ENCODE measurements at regions not wholly inside any gene's neighbourhood (a gene's known extent, or its start where the extent isn't known, plus 50 kb on each side); places are given as distances from the start of the nearest gene placed in this dataset.

DNA sequence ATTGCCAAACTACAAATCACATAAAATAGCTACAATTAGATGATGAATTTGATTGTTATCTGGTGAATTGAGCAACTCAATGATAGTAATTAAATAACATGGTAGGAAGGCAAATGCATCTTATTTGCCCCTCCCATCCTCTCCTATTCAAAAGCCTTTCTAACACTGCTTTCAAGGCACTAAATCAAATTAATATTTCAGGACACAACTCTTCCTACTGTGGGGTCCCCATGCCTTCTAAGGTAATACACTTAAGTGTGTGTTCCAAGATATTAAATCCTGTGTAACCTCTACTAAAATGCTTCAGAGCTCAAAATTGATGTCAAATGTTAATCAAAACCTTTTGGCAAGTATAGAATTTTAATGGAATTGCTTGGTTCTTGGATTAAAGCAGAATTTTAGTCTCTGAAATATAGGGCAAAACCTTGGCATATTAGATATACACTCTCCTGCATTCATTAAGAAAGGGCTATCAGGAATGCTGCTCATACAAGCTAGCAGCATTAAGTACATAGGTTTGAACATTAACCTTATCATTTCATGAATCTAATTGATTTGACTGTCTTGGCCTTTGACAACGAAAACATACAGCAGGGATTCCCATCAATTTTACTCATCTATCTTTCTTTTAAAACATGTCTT lies 371.8 kb upstream of the GALNTL6 start:
- Histone ChIP-seq H3F3A (replicated peaks; ENCODE audit: low read depth) (no peaks in the 10 kb centered on the region), H3K4me2 (no peak overlapping the region), H3K9me2 (ENCODE audit: insufficient read depth) (no peaks in the 10 kb centered on the region), H3K27ac (ENCODE audit: low read depth) (no peak overlapping the region), H4K20me1 (replicated peaks; ENCODE audit: insufficient read depth) (no peaks in the 10 kb centered on the region), H3K4me3 (no peak overlapping the region), H3K36me3 (ENCODE audit: insufficient read depth) (no peaks in the 10 kb centered on the region), H3K27me3 (ENCODE audit: insufficient read depth) (no peaks in the 10 kb centered on the region), H2AFZ (no peak overlapping the region), H3K79me2 (replicated peaks; ENCODE audit: insufficient read depth) (no peaks in the 10 kb centered on the region), H3K4me1 (ENCODE audit: insufficient read depth) (no peaks in the 10 kb centered on the region)
- Mint-ChIP-seq H3K9me3 (no peaks in the 10 kb centered on the region), H3K4me3 (no peak overlapping the region), H3K27me3 (ENCODE audit: insufficient read depth, low read depth, poor library complexity) (no peaks in the 10 kb centered on the region), H3K4me1 (no peaks in the 10 kb centered on the region), H3K36me3 (ENCODE audit: low read depth) (no peaks in the 10 kb centered on the region), H3K27ac (no peak overlapping the region)
- TF ChIP-seq NANOG (IDR thresholded peaks at IDR 0.05; ENCODE audit: borderline replicate concordance) (no peak), ZNF114 (CRISPR knock-in tag; IDR thresholded peaks at IDR 0.05) (no peak), EZH2 (IDR thresholded peaks at IDR 0.05; ENCODE audit: low read depth, unreplicated experiment) (no peak), ZNF331 (CRISPR knock-in tag; IDR thresholded peaks at IDR 0.05; ENCODE audit: low read depth) (no peak), JUNB (IDR thresholded peaks at IDR 0.05; ENCODE audit: unreplicated experiment) (no peak), CREB1 (CRISPR knock-in tag; IDR thresholded peaks at IDR 0.05; ENCODE audit: low read depth) (no peak), EZH2phosphoT487 (IDR thresholded peaks at IDR 0.05; ENCODE audit: unreplicated experiment) (no peak), POLR2AphosphoS5 (IDR thresholded peaks at IDR 0.05; ENCODE audit: low read depth) (no peak)
- TF ChIP-seq, protein P1, sequence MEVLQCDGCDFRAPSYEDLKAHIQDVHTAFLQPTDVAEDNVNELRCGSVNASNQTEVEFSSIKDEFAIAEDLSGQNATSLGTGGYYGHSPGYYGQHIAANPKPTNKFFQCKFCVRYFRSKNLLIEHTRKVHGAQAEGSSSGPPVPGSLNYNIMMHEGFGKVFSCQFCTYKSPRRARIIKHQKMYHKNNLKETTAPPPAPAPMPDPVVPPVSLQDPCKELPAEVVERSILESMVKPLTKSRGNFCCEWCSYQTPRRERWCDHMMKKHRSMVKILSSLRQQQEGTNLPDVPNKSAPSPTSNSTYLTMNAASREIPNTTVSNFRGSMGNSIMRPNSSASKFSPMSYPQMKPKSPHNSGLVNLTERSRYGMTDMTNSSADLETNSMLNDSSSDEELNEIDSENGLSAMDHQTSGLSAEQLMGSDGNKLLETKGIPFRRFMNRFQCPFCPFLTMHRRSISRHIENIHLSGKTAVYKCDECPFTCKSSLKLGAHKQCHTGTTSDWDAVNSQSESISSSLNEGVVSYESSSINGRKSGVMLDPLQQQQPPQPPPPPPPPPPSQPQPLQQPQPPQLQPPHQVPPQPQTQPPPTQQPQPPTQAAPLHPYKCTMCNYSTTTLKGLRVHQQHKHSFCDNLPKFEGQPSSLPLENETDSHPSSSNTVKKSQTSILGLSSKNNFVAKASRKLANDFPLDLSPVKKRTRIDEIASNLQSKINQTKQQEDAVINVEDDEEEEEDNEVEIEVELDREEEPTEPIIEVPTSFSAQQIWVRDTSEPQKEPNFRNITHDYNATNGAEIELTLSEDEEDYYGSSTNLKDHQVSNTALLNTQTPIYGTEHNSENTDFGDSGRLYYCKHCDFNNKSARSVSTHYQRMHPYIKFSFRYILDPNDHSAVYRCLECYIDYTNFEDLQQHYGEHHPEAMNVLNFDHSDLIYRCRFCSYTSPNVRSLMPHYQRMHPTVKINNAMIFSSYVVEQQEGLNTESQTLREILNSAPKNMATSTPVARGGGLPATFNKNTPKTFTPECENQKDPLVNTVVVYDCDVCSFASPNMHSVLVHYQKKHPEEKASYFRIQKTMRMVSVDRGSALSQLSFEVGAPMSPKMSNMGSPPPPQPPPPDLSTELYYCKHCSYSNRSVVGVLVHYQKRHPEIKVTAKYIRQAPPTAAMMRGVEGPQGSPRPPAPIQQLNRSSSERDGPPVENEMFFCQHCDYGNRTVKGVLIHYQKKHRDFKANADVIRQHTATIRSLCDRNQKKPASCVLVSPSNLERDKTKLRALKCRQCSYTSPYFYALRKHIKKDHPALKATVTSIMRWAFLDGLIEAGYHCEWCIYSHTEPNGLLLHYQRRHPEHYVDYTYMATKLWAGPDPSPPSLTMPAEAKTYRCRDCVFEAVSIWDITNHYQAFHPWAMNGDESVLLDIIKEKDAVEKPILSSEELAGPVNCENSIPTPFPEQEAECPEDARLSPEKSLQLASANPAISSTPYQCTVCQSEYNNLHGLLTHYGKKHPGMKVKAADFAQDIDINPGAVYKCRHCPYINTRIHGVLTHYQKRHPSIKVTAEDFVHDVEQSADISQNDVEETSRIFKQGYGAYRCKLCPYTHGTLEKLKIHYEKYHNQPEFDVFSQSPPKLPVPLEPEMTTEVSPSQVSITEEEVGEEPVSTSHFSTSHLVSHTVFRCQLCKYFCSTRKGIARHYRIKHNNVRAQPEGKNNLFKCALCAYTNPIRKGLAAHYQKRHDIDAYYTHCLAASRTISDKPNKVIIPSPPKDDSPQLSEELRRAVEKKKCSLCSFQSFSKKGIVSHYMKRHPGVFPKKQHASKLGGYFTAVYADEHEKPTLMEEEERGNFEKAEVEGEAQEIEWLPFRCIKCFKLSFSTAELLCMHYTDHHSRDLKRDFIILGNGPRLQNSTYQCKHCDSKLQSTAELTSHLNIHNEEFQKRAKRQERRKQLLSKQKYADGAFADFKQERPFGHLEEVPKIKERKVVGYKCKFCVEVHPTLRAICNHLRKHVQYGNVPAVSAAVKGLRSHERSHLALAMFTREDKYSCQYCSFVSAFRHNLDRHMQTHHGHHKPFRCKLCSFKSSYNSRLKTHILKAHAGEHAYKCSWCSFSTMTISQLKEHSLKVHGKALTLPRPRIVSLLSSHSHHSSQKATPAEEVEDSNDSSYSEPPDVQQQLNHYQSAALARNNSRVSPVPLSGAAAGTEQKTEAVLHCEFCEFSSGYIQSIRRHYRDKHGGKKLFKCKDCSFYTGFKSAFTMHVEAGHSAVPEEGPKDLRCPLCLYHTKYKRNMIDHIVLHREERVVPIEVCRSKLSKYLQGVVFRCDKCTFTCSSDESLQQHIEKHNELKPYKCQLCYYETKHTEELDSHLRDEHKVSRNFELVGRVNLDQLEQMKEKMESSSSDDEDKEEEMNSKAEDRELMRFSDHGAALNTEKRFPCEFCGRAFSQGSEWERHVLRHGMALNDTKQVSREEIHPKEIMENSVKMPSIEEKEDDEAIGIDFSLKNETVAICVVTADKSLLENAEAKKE (CRISPR knock-in tag; IDR thresholded peaks at IDR 0.05): no peak
- TF ChIP-seq, protein P2, sequence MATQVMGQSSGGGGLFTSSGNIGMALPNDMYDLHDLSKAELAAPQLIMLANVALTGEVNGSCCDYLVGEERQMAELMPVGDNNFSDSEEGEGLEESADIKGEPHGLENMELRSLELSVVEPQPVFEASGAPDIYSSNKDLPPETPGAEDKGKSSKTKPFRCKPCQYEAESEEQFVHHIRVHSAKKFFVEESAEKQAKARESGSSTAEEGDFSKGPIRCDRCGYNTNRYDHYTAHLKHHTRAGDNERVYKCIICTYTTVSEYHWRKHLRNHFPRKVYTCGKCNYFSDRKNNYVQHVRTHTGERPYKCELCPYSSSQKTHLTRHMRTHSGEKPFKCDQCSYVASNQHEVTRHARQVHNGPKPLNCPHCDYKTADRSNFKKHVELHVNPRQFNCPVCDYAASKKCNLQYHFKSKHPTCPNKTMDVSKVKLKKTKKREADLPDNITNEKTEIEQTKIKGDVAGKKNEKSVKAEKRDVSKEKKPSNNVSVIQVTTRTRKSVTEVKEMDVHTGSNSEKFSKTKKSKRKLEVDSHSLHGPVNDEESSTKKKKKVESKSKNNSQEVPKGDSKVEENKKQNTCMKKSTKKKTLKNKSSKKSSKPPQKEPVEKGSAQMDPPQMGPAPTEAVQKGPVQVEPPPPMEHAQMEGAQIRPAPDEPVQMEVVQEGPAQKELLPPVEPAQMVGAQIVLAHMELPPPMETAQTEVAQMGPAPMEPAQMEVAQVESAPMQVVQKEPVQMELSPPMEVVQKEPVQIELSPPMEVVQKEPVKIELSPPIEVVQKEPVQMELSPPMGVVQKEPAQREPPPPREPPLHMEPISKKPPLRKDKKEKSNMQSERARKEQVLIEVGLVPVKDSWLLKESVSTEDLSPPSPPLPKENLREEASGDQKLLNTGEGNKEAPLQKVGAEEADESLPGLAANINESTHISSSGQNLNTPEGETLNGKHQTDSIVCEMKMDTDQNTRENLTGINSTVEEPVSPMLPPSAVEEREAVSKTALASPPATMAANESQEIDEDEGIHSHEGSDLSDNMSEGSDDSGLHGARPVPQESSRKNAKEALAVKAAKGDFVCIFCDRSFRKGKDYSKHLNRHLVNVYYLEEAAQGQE (IDR thresholded peaks at IDR 0.05; ENCODE audit: unreplicated experiment): no peak
- TF ChIP-seq, protein P3, sequence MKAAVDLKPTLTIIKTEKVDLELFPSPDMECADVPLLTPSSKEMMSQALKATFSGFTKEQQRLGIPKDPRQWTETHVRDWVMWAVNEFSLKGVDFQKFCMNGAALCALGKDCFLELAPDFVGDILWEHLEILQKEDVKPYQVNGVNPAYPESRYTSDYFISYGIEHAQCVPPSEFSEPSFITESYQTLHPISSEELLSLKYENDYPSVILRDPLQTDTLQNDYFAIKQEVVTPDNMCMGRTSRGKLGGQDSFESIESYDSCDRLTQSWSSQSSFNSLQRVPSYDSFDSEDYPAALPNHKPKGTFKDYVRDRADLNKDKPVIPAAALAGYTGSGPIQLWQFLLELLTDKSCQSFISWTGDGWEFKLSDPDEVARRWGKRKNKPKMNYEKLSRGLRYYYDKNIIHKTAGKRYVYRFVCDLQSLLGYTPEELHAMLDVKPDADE (IDR thresholded peaks at IDR 0.05): no peak
- TF ChIP-seq, protein P4, sequence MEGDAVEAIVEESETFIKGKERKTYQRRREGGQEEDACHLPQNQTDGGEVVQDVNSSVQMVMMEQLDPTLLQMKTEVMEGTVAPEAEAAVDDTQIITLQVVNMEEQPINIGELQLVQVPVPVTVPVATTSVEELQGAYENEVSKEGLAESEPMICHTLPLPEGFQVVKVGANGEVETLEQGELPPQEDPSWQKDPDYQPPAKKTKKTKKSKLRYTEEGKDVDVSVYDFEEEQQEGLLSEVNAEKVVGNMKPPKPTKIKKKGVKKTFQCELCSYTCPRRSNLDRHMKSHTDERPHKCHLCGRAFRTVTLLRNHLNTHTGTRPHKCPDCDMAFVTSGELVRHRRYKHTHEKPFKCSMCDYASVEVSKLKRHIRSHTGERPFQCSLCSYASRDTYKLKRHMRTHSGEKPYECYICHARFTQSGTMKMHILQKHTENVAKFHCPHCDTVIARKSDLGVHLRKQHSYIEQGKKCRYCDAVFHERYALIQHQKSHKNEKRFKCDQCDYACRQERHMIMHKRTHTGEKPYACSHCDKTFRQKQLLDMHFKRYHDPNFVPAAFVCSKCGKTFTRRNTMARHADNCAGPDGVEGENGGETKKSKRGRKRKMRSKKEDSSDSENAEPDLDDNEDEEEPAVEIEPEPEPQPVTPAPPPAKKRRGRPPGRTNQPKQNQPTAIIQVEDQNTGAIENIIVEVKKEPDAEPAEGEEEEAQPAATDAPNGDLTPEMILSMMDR (conservative IDR thresholded peaks at IDR 0.05; ENCODE audit: low read depth in 2 of 2): no peak
- ATAC-seq (no peak), DNase-seq (ENCODE audit: low spot score) (no peak)

Data from GM23338 (cell line).